CD1c-positive myeloid dendritic cell (primary cell): ENCODE measurements at regions not wholly inside any gene's neighbourhood (a gene's known extent, or its start where the extent isn't known, plus 50 kb on each side); places are given as distances from the start of the nearest gene placed in this dataset.

Experiments
- DNase-seq: peaks from one replicate; pipeline ENCODE4 v3.0.0-alpha.2; 2016; ENCODE audit errors: extremely low spot score

DNA sequence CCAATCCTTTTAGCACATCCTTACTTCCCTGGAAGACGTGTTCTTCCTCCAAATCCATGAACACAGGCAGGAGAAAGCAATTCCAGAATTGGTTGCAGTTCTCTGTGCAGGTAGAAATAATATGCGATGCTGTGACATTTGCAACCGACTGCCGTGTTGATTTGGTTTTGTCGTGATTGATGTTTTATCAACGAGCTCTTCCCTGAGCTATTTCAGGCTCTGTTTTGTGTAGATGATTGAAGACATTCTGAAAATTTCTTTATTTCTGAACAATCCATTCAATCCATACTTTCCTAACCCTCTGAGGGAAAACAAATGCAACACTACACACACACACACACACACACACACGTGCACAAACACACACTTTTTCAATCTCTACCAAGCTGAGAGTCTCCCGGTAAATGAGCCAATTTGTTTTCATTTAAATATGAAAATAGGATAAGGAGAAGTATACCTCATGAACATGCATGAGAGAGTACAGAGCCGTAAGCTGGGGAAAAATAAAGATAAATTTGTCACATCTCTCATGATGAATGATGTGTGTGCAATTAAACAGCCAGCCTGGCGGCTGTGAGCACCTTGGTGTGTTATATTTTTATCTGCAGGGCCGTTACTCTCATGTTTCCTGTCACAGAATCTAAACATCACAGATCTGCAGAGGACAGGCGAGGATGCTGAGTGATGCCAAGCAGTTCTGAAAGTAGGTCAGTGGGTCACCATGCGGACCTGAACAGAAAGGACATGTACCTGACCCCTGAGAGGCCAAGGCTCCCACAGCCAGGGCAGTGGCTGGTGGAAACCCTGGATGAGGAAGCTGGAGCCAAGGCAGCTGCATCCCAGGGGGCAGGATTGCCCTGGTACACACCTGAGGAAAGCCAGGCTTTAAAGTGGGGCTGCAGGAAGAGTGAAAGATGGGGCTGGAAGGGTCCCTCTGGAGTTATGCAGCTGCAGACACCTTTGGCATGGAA, 64.8 kb downstream of the PDCL3 start:
- no peak for DNase-seq

DNA sequence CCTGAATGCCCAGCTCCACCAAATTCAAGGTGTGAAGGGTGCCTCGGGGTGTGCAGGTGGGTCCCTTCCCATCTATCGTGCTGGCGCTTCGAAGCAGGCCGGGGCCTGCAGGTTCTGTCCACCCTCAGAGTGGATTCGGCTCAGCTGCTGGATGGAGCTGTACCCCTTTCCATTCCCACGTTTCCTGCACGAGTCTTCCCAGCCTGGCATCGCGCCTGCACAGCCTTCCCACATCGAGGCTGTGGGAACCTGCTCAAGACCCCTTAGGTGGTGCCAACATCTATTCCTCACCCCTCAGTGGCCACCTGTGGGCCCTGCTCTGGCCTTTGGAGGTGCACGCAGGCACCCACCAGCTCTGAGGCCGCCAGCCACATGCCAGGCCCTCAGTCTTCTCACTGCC, 65.7 kb downstream of the PDCL3 start:
- no peak for DNase-seq

DNA sequence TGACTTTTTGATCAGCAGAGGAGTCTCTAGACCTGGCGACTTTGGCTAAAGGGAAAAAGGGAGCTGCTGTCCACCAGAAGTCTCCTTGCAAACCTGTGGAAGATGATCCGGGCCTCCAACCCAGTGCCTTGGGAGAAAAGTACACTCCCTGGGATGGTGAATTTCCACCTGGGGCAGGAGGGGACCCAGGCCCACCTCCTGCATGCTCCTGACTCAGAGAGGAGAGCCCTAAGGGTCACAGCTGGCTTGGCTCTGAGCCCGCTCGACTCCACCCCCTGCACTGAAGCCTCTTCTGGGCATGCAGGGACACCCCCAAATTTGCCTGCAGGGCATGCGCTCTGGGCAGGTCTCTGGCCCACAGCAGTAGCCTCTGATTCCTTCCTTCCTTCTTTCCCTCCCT, 66.5 kb downstream of the PDCL3 start:
- DNase-seq = no peak

DNA sequence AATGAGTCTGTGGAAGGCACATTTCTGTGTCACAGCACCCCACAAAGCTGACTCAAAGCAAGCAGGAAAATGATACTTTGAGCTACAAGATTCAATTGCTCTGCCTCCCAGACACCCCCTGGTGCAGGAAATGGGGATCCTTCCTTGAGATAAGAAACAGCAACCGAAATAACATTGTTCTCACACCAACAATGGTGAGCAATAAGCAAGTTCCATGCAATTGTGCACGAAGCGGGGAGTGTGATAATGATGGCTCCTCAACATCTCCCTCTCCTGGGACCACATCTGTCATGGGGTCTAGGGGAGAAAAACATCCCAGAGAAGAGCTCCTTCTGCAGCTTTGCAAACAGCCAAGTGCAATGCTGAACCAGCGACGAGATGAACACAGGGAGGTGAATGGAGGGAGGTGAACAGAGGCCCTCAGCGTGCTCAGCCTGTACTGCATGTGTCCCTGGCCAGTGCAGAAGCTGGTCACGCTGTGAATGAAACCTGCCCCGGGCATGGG, 67.7 kb downstream of the PDCL3 start:
- DNase-seq = no peak

DNA sequence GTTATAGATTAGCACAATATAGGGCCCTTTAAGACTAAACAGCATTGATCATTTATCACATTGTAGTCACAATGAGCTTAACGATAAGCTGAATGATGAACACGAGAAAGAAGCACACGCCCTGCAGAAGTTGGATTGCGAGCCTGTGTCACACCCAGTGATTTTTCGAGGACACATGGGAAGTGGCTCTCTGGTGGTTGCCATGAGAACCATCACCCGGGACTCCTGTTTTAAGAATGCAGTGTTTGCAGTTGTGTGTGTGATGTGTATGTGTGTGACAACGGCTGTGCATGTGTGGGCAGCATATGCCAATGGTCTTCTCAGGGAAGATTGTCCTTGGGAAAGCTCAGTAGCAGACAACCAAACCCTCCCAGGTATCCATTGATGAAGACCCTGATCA, 69.2 kb downstream of the PDCL3 start:
- DNase-seq = no peak

DNA sequence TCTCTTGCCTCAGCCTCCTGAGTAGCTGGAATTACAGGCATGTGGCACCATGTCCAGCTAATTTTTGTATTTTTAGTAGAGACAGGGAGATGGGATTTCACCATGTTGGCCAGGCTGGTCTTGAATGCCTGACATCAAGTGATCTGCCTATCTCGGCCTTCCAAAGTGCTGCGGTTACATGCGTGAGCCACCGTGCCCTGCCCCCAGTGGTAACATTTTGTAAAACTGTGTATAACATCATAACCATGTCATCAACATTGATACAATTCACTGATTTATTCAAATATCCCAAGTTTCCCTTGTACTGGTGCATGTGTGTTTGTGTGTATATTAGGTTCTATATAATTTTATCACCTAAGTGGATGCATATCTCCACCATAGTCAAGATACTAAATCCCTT, 70.0 kb downstream of the PDCL3 start:
- DNase-seq = no peak

DNA sequence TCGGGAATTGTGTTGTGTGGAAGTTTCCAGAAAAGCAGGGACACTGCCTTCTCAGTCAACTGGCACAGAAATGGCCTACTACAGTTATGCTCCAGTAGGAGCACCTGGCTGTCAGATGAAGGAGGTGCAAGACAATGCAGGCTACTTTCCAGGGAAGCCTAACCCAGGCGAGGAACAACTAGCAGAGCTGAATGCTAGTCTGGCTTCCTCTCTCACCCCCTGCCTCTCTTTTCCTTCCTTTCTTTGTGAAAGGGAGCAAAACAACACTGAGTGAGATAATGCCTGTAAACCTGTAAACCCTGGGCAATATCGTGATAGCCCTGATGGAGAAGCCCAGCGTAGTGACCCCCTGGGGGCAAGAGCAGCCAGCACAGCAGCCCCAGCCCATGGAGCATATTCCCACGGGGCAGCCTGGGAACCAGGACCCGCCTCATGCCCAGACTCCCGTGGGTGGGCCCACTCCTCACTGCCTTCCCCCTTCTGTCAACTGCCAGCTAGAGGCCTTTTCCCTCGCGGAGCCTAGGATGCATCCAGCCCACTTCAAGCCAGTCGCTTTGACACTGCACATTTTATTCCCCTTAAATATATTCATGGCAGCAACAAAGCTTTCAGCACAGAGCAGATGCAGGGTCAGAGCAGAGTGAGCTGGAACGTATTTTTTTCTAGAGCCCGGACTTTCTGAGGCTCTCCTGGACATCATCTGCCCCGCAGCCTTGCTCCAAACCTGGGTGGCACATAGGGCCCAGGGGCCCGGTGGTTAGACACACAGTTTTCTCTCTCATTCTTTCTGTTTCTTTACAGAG, 77.0 kb downstream of the PDCL3 start:
- DNase-seq = no peak

DNA sequence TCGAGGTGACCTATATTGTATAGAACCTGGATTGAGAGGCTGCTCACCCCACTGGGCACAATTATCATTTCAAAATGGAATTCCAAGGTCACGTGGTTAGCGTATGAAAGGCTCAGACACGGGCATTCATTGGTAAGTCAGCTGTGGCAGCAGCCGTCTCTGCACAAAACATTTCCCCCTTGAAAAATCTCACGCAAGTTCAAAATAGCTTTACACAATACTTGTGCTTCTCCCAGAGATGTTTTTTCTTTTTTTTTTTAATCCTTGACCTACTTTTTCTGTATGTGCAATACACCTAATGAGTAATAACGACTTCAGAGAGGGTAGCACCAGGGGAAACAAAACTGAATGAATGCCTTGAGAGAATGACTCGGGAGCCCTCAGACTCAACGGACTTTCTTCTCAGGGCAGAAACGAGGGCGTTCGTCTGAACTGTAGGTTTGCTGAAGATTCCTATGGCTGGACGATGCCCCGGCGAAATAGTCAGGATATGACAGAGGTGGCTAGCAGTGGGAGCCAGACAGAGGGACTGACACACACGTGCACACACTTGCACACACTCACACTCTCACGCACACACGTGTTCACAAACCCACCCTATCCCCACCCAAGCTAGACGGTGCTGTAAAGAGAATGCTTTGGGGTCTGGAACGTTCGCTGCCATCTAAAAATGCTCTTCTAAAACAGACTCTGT, 77.8 kb downstream of the PDCL3 start:
- DNase-seq = no peak

DNA sequence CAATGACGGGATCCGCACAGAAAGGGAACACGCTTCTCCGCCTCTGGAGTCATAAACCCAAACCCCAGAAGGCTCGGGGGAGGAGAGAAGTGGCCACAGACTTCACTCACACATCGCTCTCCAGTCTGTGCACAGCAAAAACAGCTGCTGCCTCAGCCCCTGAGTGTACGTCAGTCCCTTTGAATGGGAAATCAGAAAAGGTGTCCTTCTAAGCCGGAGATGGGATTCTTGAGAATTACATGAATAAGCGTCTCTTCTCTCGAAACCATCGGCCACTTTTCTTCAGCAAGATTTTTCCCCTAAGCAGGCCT, 78.3 kb downstream of the PDCL3 start:
- no peak for DNase-seq

DNA sequence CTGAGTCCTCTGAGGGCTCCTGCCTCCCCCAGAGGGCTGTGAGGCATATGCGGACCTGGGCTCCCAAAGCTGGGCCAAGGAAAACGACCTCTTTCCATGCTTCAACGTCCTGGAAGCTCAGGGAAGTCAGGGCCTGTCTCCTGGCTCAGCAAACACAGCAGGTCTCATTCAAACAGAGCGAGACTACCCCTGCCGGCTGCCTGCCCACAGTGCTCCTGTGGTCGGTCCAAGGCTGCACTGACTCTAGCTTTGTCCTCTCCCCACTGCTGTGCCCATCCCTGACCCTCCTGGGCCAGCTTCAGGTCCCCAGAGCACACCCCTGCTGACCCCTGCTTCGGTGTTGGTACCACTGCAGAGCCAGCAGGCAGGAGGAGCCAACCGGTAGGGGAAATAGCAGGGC, 79.6 kb downstream of the PDCL3 start:
- no peak for DNase-seq

DNA sequence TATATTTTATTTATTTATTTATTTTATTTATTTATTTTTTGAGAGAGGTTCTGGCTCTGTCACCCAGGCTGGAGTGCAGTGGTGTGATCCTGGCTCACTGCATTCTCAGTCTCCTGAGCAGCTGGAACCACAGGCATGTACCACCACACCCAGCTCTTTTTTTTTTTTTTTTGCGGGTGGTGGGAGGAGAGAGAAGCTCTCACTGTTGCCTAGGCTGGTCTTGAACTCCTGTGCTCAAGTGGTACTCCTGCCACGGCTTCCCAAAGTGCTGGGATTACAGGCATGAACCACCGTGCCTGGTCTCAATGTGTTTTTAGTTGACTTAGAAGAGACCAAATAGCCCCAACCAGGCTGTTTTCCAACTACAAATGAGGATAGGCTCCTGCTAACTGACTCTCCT, 80.7 kb downstream of the PDCL3 start:
- no peak for DNase-seq

DNA sequence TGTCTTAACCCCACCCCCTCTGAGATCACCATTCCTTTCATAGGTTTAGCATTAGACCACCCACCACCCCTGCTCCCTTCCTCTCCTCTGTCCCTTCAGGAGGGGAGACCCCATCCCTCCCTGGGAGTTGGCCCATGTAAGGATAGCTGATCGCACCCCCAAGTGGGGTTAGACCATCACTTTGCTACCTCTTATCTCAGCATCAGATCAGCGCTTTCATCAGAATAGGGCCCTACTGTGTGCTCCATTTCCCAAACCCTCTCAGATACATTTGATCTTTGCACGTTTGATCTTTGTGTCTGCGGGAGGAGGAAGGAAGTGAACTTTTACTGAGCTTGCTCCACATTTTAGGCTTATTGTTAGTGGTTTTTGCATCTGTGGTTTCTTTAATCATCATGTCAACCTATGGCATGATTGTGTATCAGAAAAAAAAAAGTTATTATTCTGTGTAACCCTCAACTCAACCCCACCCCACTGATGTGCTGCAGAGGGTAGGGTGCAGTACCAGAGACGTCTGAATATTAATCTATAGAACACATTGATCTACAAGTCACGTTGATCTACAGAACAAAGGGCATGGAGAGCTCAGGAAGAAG, 81.2 kb downstream of the PDCL3 start:
- DNase-seq = peak; percentile 17

DNA sequence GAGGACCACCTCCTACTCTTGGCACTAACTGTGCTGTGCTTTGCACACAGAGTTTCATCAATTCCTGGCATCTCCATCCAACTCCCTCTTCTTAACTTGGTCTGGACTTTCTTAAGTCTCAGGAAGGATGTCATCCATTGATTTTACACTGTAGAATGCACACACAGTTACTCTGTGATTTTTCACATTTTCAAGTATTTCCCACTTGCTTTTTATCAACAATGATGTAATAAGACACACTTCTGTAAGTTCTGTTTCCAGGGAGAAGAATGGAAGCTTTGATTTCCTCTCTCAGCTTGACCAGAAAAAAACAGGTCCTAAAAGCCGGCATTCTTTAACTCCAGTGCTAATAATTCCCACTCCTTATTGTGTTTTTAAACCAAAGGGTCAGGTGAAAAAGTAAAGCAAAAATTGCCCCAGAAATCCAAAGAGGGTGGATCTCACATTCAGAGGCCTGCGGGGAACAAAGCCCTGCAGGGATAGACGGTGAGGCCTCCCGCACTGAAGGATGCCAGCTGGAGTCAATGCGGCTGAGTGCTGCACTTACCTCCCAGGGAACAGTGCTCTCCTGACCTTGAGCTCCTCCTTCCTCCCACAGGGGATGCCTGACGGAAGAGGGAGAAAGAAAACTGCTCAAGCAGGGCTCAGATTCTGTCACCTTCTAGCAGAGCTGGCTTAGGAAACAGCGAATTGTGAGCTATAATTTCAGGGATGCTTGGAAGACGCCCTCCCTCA, 83.1 kb downstream of the PDCL3 start:
- no peak for DNase-seq

DNA sequence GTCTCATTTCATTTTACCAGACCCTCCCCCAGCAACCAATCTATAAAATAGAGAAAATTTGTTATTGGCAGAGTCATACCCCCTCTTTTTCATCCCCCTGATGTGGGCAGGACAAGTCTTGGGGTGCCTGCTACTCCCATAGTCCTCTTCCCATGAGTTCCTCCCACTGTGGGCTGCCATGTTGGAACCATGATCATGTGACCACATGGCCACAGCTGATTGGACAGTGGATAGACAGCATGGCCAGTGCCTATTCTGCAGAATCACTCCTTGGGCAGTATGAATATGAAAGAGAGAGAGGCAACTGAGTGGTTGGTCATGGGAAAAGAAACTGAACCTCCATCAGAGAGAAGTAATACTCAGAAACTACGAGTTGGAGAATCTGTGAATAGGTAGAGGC, 84.9 kb downstream of the PDCL3 start:
- DNase-seq = no peak

DNA sequence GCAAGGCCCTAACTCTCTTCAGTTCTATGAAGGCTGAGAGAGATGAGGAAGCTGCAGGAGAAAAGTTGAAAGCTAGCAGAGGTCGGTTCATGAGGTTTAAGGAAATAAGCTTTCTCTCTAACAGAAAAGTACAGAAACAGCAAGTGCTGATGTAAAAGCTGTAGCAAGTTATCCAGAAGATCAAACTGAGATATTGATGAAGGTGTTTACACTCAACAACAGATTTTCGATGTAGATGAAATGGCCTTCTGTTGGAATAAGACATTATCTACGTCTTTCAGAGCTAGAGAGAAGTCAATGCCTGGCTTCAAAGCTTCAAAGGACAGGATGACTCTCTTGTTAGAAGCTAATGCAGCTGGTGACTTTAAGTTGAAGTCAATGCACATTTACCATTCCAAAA, 87.4 kb downstream of the PDCL3 start:
- no peak for DNase-seq

DNA sequence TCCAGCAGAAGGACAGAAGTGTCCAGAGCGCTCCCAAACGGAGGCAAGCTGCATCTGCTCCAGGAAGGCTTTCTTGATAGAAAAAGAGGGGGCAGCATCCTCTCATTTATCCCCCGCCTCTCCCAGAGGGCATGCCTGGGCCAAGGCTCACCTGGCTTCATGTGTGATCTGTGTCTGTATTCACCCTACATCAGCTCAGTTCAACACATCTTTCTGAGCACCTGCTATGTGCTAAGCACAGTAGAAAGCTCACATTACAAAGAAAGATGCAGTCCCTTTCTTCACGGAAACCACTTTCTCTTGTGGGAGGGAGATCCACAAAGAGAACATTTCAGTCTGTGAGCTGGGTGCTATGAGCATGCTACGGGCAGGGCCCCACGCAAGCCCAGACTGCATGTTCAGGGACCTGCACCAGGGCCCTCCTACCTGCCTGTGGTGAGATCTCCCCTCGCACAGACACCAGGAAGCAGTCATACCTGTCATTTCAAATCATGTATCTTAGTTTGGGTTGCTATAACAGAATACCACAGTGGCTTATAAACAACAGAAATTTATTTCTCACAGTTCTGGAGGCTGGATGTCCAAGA, 90.7 kb downstream of the PDCL3 start:
- DNase-seq = no peak

DNA sequence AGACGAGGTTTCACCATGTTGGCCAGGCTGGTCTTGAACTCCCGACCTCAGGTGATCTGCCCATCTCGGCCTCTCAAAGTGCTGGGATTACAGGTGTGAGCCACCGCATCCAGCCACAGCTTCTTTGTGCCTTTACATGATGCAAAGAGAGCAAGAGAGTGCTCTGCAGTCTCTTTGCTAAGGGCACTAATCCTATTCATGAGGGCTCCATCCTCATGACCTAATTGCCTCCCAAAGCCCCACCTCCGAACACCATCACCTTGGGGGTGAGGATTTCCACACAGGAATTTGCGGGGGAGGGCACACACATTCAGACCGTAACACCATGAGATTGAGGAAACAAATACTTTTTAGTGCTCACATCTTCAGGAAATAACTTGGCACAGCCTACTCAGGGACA, 91.8 kb downstream of the PDCL3 start:
- DNase-seq = no peak

DNA sequence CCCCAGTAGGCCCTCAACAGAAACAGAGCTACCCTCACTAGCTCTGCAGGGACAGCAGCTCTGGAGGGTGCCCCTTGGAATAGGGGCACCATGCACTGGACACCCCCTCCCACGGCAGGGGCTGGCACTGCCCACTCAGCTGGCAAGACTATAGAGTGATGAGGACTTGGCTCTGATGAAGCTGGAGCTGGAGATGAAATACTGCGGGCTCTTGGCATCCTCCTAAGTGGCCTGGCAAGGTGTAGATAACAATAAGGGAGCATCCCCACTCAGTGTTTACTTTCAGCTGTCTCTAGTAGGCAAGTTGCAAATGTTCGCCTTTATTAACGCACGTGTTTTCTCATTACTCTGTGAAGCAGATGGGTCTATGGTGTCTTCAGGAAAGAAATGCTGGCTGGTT, 92.7 kb downstream of the PDCL3 start:
- no peak for DNase-seq

DNA sequence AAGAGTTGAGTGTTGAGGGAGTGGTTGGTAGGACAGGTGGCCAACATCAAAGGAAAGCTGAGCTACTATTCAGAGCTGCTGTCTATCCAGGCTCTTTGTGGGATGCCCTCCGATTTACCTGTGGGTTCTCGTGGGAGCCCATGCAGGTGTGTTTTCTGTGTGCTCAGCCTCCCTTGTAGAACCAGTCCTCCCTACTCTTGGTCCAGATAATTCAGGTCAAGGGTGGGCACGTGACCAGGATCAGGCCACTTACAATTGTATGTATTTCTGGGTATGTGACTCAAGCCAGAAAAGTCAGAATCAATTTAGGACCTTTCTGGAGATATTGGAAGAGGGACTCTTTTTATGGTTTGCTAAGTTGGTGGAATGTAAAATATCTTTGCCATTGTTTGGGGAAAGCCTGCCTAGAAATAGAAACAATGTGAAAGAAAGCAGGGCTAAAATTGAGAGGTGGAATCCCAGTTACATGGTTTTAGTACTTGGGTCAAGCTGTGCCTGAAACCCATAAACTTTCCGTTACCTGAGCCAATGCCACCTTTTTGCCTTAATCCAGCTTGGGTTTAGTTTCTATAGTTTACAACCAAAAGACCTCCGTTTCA, 93.2 kb downstream of the PDCL3 start:
- no peak for DNase-seq

DNA sequence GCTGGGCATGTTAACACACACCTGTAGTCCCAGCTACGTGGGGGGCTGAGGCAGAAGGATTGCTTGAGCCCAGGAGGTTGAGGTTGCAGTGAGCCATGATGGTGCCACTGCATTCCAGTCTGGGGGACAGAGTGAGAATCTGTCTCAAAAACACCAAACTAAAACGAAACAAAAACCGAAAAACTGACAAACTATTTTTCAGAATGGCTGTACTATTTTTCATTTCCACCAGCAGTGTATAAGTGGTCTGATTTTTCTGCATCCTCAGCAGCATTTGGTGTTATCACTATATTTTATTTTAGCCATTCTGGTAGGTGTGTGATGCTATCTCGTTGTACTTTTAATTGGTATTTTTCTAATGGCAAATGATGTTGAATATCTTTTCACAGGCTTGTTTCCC, 95.2 kb downstream of the PDCL3 start:
- DNase-seq = no peak
